Hepatocyte (in vitro differentiated cells): ENCODE measurements at regions not wholly inside any gene's neighbourhood (a gene's known extent, or its start where the extent isn't known, plus 50 kb on each side); places are given as distances from the start of the nearest gene placed in this dataset.

Source experiments
- DNase-seq: peaks from one replicate; pipeline ENCODE4 v3.0.0-alpha.2; 2016; ENCODE audit warnings: low spot score
- H2AFZ ChIP-seq: fragments of 200-600 bp; sonication (generic); 2 replicates; pipeline ENCODE4 v1.6.0; 2016; ENCODE audit warnings: antibody characterized with exemption, mild to moderate bottlenecking
- H3K27ac ChIP-seq: fragments of 200-600 bp; sonication (generic); 2 replicates; pipeline ENCODE4 v1.5.1; 2016; ENCODE audit warnings: mild to moderate bottlenecking
- H3K27me3 ChIP-seq: fragments of 200-600 bp; sonication (generic); 2 replicates; pipeline ENCODE4 v1.6.1; 2016
- H3K36me3 ChIP-seq: fragments of 200-600 bp; sonication (generic); replicated peaks from 2 replicates; pipeline ENCODE4 v1.5.1; 2016; ENCODE audit warnings: low read depth; ENCODE audit not compliant: insufficient read depth
- H3K4me1 ChIP-seq: fragments of 200-600 bp; sonication (generic); 2 replicates; pipeline ENCODE4 v1.5.1; 2016; ENCODE audit warnings: mild to moderate bottlenecking, moderate library complexity; ENCODE audit not compliant: insufficient read depth
- H3K4me2 ChIP-seq: fragments of 200-600 bp; sonication (generic); 2 replicates; pipeline ENCODE4 v1.6.0; 2016
- H3K4me3 ChIP-seq: fragments of 200-600 bp; sonication (generic); 2 replicates; pipeline ENCODE4 v1.5.1; 2016; ENCODE audit warnings: mild to moderate bottlenecking
- H3K79me2 ChIP-seq: fragments of 200-600 bp; sonication (generic); 2 replicates; pipeline ENCODE4 v1.6.0; 2017; ENCODE audit warnings: mild to moderate bottlenecking
- H3K9me2 ChIP-seq: fragments of 200-600 bp; sonication (generic); replicated peaks from 2 replicates; pipeline ENCODE4 v1.6.0; 2017; ENCODE audit warnings: mild to moderate bottlenecking; ENCODE audit not compliant: insufficient read depth
- H3K9me3 ChIP-seq: fragments of 200-600 bp; sonication (generic); 2 replicates; pipeline ENCODE4 v1.5.1; 2016; ENCODE audit warnings: low read depth, mild to moderate bottlenecking
- H4K20me1 ChIP-seq: fragments of 200-600 bp; sonication (generic); 2 replicates; pipeline ENCODE4 v1.6.0; 2016; ENCODE audit warnings: mild to moderate bottlenecking; ENCODE audit not compliant: insufficient read depth, poor library complexity, severe bottlenecking
- CTCF ChIP-seq: fragments of 200-600 bp; sonication (generic); IDR thresholded peaks from 2 replicates; pipeline ENCODE4 v1.5.1; 2016; ENCODE audit warnings: antibody characterized with exemption, mild to moderate bottlenecking; ENCODE audit not compliant: poor library complexity
- EZH2 ChIP-seq: fragments of 200-600 bp; sonication (generic); IDR thresholded peaks from 2 replicates; pipeline ENCODE4 v1.6.1; 2016; ENCODE audit warnings: antibody characterized with exemption, mild to moderate bottlenecking, borderline replicate concordance
- EZH2phosphoT487 ChIP-seq: fragments of 200-600 bp; sonication (generic); IDR thresholded peaks from one replicate; pipeline ENCODE4 v1.6.1; 2018; ENCODE audit warnings: antibody characterized with exemption, mild to moderate bottlenecking, low read depth, moderate library complexity; ENCODE audit not compliant: unreplicated experiment, severe bottlenecking
- WGBS: methylation state at CpG from one replicate; pipeline ENCODE4 v1.1.6; 2016; ENCODE audit warnings: low lambda C conversion rate; ENCODE audit errors: missing lambda C conversion rate; 5-methylcytosine and 5-hydroxymethylcytosine counted together

- no peaks in the 10 kb centered on the region for H4K20me1 ChIP-seq
- 81% methylated on average over 1 of the region's 1 CpG for WGBS
Observed at GRCh38 chr6:120383681-120384080, 950.6 kb downstream of the TBC1D32 start.

GRCh38 chr6:120378582-120379220, 955.6 kb downstream of the TBC1D32 start:
- peak; percentile 57 for TF ChIP-seq CTCF
- no peak for TF ChIP-seq EZH2phosphoT487
- no peak for TF ChIP-seq EZH2
- Histone ChIP-seq H3K79me2 (no peaks in the 10 kb centered on the region), H2AFZ (no peak overlapping the region), H3K4me1 (no peaks in the 10 kb centered on the region), H3K4me3 (no peak overlapping the region), H4K20me1 (no peaks in the 10 kb centered on the region), H3K9me3 (no peaks in the 10 kb centered on the region), H3K36me3 (no peaks in the 10 kb centered on the region), H3K27ac (no peak overlapping the region), H3K9me2 (no peaks in the 10 kb centered on the region), H3K27me3 (no peaks in the 10 kb centered on the region), H3K4me2 (no peak overlapping the region)
- peak; percentile 52 for DNase-seq
- WGBS = 36% methylated on average over 3 of the region's 3 CpGs

More at GRCh38 chr6:120383681-120384080, 950.6 kb downstream of the TBC1D32 start:
- Histone ChIP-seq H3K36me3 (no peaks in the 10 kb centered on the region), H3K9me3 (no peaks in the 10 kb centered on the region), H3K27ac (no peak overlapping the region), H3K9me2 (no peaks in the 10 kb centered on the region), H3K79me2 (no peaks in the 10 kb centered on the region), H3K4me3 (no peak overlapping the region), H3K4me2 (no peak overlapping the region), H2AFZ (no peak overlapping the region), H3K4me1 (no peaks in the 10 kb centered on the region), H3K27me3 (no peaks in the 10 kb centered on the region)
- DNase-seq = no peak
- no peak for TF ChIP-seq EZH2phosphoT487
- no peak for TF ChIP-seq EZH2
- TF ChIP-seq CTCF = no peak

- Histone ChIP-seq H3K4me3 (no peak overlapping the region), H3K9me2 (no peaks in the 10 kb centered on the region), H3K4me1 (no peaks in the 10 kb centered on the region), H3K9me3 (no peaks in the 10 kb centered on the region), H4K20me1 (no peaks in the 10 kb centered on the region), H3K4me2 (no peak overlapping the region), H3K27ac (no peak overlapping the region), H3K27me3 (no peaks in the 10 kb centered on the region), H2AFZ (no peak overlapping the region), H3K36me3 (no peaks in the 10 kb centered on the region), H3K79me2 (no peaks in the 10 kb centered on the region)
- no peak for TF ChIP-seq EZH2phosphoT487
- no peak for TF ChIP-seq CTCF
- TF ChIP-seq EZH2 = no peak
- no peak for DNase-seq
- WGBS = 82% methylated on average over 2 of the region's 2 CpGs
Observed at GRCh38 chr6:120373185-120373584, 961.1 kb downstream of the TBC1D32 start.
